ENCODE measurements at regions not wholly inside any gene's neighbourhood (a gene's known extent, or its start where the extent isn't known, plus 50 kb on each side); places are given as distances from the start of the nearest gene placed in this dataset.

DNA sequence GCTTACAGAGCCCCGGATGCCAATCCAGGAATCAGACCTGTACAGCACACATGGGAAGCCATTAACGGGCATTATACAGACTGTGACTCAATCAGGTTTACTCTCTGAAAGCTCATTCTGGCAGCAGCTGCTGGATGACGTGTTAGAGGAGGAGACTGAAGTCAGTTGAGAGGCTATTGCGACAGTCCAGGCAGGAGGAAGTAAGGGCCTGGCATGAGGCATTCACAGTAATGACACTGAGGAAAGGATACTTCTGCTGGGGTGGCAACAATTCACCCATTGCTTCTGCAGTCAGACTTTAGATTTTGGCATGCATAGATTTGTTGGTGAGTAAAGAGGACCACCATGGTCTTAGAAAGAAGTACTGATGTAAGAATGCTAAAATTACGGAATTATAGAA, 151.0 kb upstream of the HEY2 start:
- TF ChIP-seq, protein P1, sequence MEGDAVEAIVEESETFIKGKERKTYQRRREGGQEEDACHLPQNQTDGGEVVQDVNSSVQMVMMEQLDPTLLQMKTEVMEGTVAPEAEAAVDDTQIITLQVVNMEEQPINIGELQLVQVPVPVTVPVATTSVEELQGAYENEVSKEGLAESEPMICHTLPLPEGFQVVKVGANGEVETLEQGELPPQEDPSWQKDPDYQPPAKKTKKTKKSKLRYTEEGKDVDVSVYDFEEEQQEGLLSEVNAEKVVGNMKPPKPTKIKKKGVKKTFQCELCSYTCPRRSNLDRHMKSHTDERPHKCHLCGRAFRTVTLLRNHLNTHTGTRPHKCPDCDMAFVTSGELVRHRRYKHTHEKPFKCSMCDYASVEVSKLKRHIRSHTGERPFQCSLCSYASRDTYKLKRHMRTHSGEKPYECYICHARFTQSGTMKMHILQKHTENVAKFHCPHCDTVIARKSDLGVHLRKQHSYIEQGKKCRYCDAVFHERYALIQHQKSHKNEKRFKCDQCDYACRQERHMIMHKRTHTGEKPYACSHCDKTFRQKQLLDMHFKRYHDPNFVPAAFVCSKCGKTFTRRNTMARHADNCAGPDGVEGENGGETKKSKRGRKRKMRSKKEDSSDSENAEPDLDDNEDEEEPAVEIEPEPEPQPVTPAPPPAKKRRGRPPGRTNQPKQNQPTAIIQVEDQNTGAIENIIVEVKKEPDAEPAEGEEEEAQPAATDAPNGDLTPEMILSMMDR (IDR thresholded peaks at IDR 0.05): no peak
- TF ChIP-seq POLR2A (IDR thresholded peaks at IDR 0.05): no peak

Data from vagina (tissue), 2 donors.